Panc1 (cell line): ENCODE measurements at regions not wholly inside any gene's neighbourhood (a gene's known extent, or its start where the extent isn't known, plus 50 kb on each side); places are given as distances from the start of the nearest gene placed in this dataset.

Experiments used
- ATAC-seq: fragments of 200-7000 bp; cut with Tn5 transposase; 2 replicates; pipeline ENCODE4 v1.9.1; 2020; ENCODE audit warnings: mild to moderate bottlenecking, moderate library complexity
- BruUV-seq: library from RNA; stranded (reverse); fragments of 400-500 nt; replicated peaks from 2 replicates; lab custom pipeline; 2021; lab: Mats Ljungman, UMichigan
- CTCF ChIA-PET: fragments of 300-600 bp; sonication (Branson Sonifier 250); formaldehyde crosslinking; loops from one replicate; lab custom pipeline; 2022; ENCODE audit warnings: antibody characterized with exemption; lab: Charles Lee
- POLR2A ChIA-PET: fragments of 300-600 bp; sonication (Branson Sonifier 250); formaldehyde crosslinking; loops from one replicate; lab custom pipeline; 2022; ENCODE audit warnings: antibody characterized with exemption; lab: Charles Lee
- DNase-seq: peaks from one replicate; pipeline ENCODE4 v3.0.0-alpha.2; 2010; ENCODE audit warnings: low read depth, low spot score
- H3K27ac ChIP-seq: 2 replicates; pipeline ENCODE4 v1.5.1; 2011; ENCODE audit warnings: mild to moderate bottlenecking, low read length, inconsistent platforms
- H3K27me3 ChIP-seq: fragments of 200-500 bp; sonication (Bioruptor generic); 2 replicates; pipeline ENCODE4 v1.6.0; 2014; ENCODE audit warnings: low read length, inconsistent platforms; ENCODE audit not compliant: control insufficient read depth, insufficient read depth
- H3K36me3 ChIP-seq: fragments of 200-500 bp; sonication (Bioruptor generic); 2 replicates; pipeline ENCODE4 v1.5.1; 2014; ENCODE audit warnings: inconsistent platforms, mild to moderate bottlenecking, low read length, moderate library complexity; ENCODE audit not compliant: control insufficient read depth, insufficient read depth
- H3K4me1 ChIP-seq: 2 replicates; pipeline ENCODE4 v1.5.1; 2011; ENCODE audit warnings: inconsistent platforms, mild to moderate bottlenecking, low read length, moderate library complexity; ENCODE audit not compliant: control insufficient read depth, insufficient read depth
- H3K4me3 ChIP-seq, 2 experiments: 2 replicates each; pipeline ENCODE4 v1.5.1; 2011 to 2012; ENCODE audit warnings: low read depth in 2 of 2, low read length in 2 of 2, mild to moderate bottlenecking in 2 of 2, inconsistent platforms in 1 of 2, moderate library complexity in 1 of 2
- H3K9me3 ChIP-seq: fragments of 200-500 bp; sonication (Bioruptor generic); 2 replicates; pipeline ENCODE4 v1.5.1; 2014; ENCODE audit warnings: low read depth, mild to moderate bottlenecking, inconsistent platforms, low read length, moderate library complexity; ENCODE audit not compliant: control insufficient read depth, insufficient read depth
- CTCF ChIP-seq: fragments of 450-650 bp; IDR thresholded peaks from 2 replicates; pipeline ENCODE4 v1.5.1; 2017; ENCODE audit warnings: mild to moderate bottlenecking
- POLR2AphosphoS5 ChIP-seq: IDR thresholded peaks from 2 replicates; pipeline ENCODE4 v1.6.1; 2012; ENCODE audit warnings: mild to moderate bottlenecking, low read depth, low read length, moderate library complexity
- SIN3A ChIP-seq: IDR thresholded peaks from 2 replicates; pipeline ENCODE4 v1.6.1; 2012; ENCODE audit warnings: low read depth, mild to moderate bottlenecking, low read length, moderate library complexity, borderline replicate concordance; ENCODE audit not compliant: insufficient read depth
- TCF7L2 ChIP-seq: IDR thresholded peaks from 2 replicates; pipeline ENCODE4 v1.6.1; 2011; ENCODE audit warnings: mild to moderate bottlenecking, low read depth, low read length, inconsistent platforms
- in situ Hi-C: cut with HindIII; loops from 2 replicates; pipeline ENCODE4 v1.10.0; 2016; ENCODE audit warnings: low sequenced_read_pairs, low pct_unique_long_range_greater_than_20kb
- intact Hi-C: fragments of 100-400 bp; cut with micrococcal nuclease; formaldehyde crosslinking; loops from one replicate; pipeline ENCODE4 v1.10.0; 2022; ENCODE audit not compliant: unreplicated experiment
- TF ChIP-seq, protein P1 (sequence below), 2 experiments: IDR thresholded peaks; 2 replicates each; pipeline ENCODE4 v1.6.1; 2011 to 2012; ENCODE audit warnings: low read depth in 2 of 2, control low read depth in 1 of 2, low read length in 1 of 2, mild to moderate bottlenecking in 1 of 2, moderate library complexity in 1 of 2; ENCODE audit not compliant: insufficient read depth in 1 of 2

DNA sequence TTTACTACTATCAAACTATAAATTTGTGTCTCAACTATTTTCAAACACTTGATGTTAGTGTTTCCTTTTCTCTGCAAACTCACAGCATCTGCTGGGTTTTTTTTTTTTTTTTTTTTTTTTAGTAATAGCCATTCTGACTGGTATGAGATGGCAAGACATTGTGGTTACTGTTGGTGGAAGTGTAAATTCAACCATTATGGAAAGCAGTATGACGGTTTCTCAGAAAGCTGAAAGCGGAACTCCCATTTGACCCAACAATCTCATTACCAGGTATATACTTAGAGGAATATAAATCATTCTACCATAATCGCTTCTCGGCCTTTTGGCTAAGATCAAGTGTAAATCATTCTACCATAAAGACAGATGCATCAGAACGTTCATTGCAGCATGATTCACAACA lies 608.3 kb upstream of the ZP4 start:
- H3K27me3 ChIP-seq: no peaks in the 10 kb centered on the region
- no peaks in the 10 kb centered on the region for H3K36me3 ChIP-seq
- no peaks in the 10 kb centered on the region for H3K9me3 ChIP-seq
- CTCF ChIA-PET: no interaction called here
- no peak for DNase-seq
- in situ Hi-C loops (no loop called here), intact Hi-C loops (no loop called here)
- POLR2A ChIA-PET: no interaction called here
- H3K4me1 ChIP-seq: no peaks in the 10 kb centered on the region
- no peak for ATAC-seq
- H3K4me3 ChIP-seq: no peak overlapping the region
- H3K27ac ChIP-seq: no peak overlapping the region
- TF ChIP-seq TCF7L2 (no peak), SIN3A (no peak), CTCF (no peak), POLR2AphosphoS5 (no peak)
- TF ChIP-seq, protein P1, sequence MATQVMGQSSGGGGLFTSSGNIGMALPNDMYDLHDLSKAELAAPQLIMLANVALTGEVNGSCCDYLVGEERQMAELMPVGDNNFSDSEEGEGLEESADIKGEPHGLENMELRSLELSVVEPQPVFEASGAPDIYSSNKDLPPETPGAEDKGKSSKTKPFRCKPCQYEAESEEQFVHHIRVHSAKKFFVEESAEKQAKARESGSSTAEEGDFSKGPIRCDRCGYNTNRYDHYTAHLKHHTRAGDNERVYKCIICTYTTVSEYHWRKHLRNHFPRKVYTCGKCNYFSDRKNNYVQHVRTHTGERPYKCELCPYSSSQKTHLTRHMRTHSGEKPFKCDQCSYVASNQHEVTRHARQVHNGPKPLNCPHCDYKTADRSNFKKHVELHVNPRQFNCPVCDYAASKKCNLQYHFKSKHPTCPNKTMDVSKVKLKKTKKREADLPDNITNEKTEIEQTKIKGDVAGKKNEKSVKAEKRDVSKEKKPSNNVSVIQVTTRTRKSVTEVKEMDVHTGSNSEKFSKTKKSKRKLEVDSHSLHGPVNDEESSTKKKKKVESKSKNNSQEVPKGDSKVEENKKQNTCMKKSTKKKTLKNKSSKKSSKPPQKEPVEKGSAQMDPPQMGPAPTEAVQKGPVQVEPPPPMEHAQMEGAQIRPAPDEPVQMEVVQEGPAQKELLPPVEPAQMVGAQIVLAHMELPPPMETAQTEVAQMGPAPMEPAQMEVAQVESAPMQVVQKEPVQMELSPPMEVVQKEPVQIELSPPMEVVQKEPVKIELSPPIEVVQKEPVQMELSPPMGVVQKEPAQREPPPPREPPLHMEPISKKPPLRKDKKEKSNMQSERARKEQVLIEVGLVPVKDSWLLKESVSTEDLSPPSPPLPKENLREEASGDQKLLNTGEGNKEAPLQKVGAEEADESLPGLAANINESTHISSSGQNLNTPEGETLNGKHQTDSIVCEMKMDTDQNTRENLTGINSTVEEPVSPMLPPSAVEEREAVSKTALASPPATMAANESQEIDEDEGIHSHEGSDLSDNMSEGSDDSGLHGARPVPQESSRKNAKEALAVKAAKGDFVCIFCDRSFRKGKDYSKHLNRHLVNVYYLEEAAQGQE (IDR thresholded peaks at IDR 0.05; ENCODE audit: insufficient read depth in 1 of 2, low read depth in 2 of 2, low read length in 1 of 2): no peak
- no TSS peak for BruUV-seq

DNA sequence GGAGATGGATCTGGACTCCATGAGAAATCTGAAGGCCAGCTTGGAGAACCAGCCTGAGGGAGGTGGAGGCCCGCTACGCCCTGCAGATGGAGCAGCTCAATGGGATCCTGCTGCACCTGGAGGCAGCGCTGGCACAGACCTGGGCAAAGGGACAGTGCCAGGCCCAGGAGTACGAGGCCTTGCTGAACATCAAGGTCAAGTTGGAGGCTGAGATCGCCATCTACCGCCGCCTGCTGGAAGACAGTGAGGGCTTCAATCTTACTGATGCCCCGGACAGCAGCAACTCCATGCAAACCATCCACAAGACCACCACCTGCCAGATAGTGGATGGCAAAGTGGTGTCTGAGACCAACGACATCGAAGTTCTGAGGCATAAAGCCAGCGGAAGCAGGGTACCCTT lies 601.5 kb upstream of the ZP4 start:
- intact Hi-C loops (no loop called here), in situ Hi-C loops (no loop called here)
- no peak for TF ChIP-seq SIN3A
- TF ChIP-seq TCF7L2: no peak
- no peak for TF ChIP-seq POLR2AphosphoS5
- no peak for TF ChIP-seq CTCF
- TF ChIP-seq, protein P1 (IDR thresholded peaks at IDR 0.05; ENCODE audit: insufficient read depth in 1 of 2, low read depth in 2 of 2, low read length in 1 of 2): no peak
- H3K27me3 ChIP-seq: no peaks in the 10 kb centered on the region
- no peak overlapping the region for H3K4me3 ChIP-seq
- no peaks in the 10 kb centered on the region for H3K4me1 ChIP-seq
- H3K36me3 ChIP-seq: no peaks in the 10 kb centered on the region
- POLR2A ChIA-PET: no interaction called here
- H3K27ac ChIP-seq: no peak overlapping the region
- no peak for ATAC-seq
- CTCF ChIA-PET: no interaction called here
- no TSS peak for BruUV-seq
- H3K9me3 ChIP-seq: no peaks in the 10 kb centered on the region
- DNase-seq: no peak
